Mesenchymal stem cell (in vitro differentiated cells and primary cell): ENCODE measurements at regions not wholly inside any gene's neighbourhood (a gene's known extent, or its start where the extent isn't known, plus 50 kb on each side); places are given as distances from the start of the nearest gene placed in this dataset.

Source experiments
- DNase-seq: peaks from one replicate; pipeline ENCODE4 v3.0.0-alpha.2; 2013
- H2AFZ ChIP-seq: one replicate; pipeline ENCODE4 v1.6.1; 2013; ENCODE audit warnings: low read depth, mild to moderate bottlenecking, control low read depth, inconsistent platforms, low read length, moderate library complexity
- H2AK5ac ChIP-seq: 2 replicates; pipeline ENCODE4 v1.6.1; 2013; ENCODE audit warnings: low read length, moderate library complexity, mild to moderate bottlenecking, inconsistent platforms; ENCODE audit not compliant: severe bottlenecking
- H2BK120ac ChIP-seq: one replicate; pipeline ENCODE4 v1.6.1; 2013; ENCODE audit warnings: low read depth, mild to moderate bottlenecking, inconsistent platforms, low read length, moderate library complexity
- H2BK12ac ChIP-seq, 2 experiments: one replicate each; pipeline ENCODE4 v1.6.1; 2013; ENCODE audit warnings: inconsistent platforms in 2 of 2, low read length in 2 of 2, mild to moderate bottlenecking in 2 of 2, moderate library complexity in 2 of 2, control low read depth in 1 of 2
- H2BK15ac ChIP-seq: one replicate; pipeline ENCODE4 v1.6.1; 2013; ENCODE audit warnings: mild to moderate bottlenecking, low read depth, inconsistent platforms; ENCODE audit not compliant: poor library complexity, severe bottlenecking
- H2BK5ac ChIP-seq: 2 replicates; pipeline ENCODE4 v1.6.1; 2013; ENCODE audit warnings: low read depth, mild to moderate bottlenecking, low read length, control low read depth, inconsistent platforms; ENCODE audit not compliant: poor library complexity, severe bottlenecking
- H3K14ac ChIP-seq, 2 experiments: one replicate each; pipeline ENCODE4 v1.6.1; 2013; ENCODE audit warnings: inconsistent platforms in 2 of 2, low read length in 2 of 2, control low read depth in 1 of 2, mild to moderate bottlenecking in 1 of 2, moderate library complexity in 1 of 2
- H3K18ac ChIP-seq, 2 experiments: one replicate each; pipeline ENCODE4 v1.6.1; 2013; ENCODE audit warnings: inconsistent platforms in 2 of 2, low read length in 2 of 2, control low read depth in 1 of 2, low read depth in 1 of 2, mild to moderate bottlenecking in 1 of 2
- H3K23ac ChIP-seq, 2 experiments: one replicate each; pipeline ENCODE4 v1.6.1; 2013; ENCODE audit warnings: inconsistent platforms in 2 of 2, low read length in 2 of 2, mild to moderate bottlenecking in 2 of 2, moderate library complexity in 2 of 2, control low read depth in 1 of 2
- H3K27ac ChIP-seq: 2 replicates; pipeline ENCODE4 v1.5.1; 2013; ENCODE audit warnings: mild to moderate bottlenecking, moderate library complexity, low read length, control low read depth, inconsistent platforms; ENCODE audit not compliant: poor library complexity, severe bottlenecking
- H3K27me3 ChIP-seq, 2 experiments: 2 replicates each; pipeline versions ENCODE4 v1.6.1 to v1.7.0; 2013; ENCODE audit warnings: low read length in 2 of 2, mild to moderate bottlenecking in 2 of 2, moderate library complexity in 2 of 2, control low read depth in 1 of 2, inconsistent platforms in 1 of 2; ENCODE audit not compliant: control insufficient read depth in 1 of 2, insufficient read depth in 1 of 2
- H3K36me3 ChIP-seq, 2 experiments: 2 replicates each; pipeline versions ENCODE4 v1.6.1 to v1.7.0; 2013; ENCODE audit warnings: low read length in 2 of 2, control low read depth in 1 of 2, inconsistent platforms in 1 of 2, low read depth in 1 of 2, mild to moderate bottlenecking in 1 of 2; ENCODE audit not compliant: insufficient read depth in 2 of 2, control insufficient read depth in 1 of 2
- H3K4ac ChIP-seq, 2 experiments: one replicate each; pipeline ENCODE4 v1.6.1; 2013; ENCODE audit warnings: inconsistent platforms in 2 of 2, low read length in 2 of 2, mild to moderate bottlenecking in 2 of 2, moderate library complexity in 2 of 2, control low read depth in 1 of 2, low read depth in 1 of 2
- H3K4me1 ChIP-seq: 2 replicates; pipeline ENCODE4 v1.6.1; 2013; ENCODE audit warnings: low read depth, low read length, control low read depth; ENCODE audit not compliant: control insufficient read depth, insufficient read depth
- H3K4me2 ChIP-seq: 2 replicates; pipeline ENCODE4 v1.6.1; 2013; ENCODE audit warnings: low read length, mild to moderate bottlenecking, inconsistent platforms; ENCODE audit not compliant: poor library complexity, severe bottlenecking
- H3K4me3 ChIP-seq, 2 experiments: 2 replicates each; pipeline versions ENCODE4 v1.5.1 to v1.7.0; 2013; ENCODE audit warnings: low read length in 2 of 2, mild to moderate bottlenecking in 2 of 2, control low read depth in 1 of 2, low read depth in 1 of 2; ENCODE audit not compliant: insufficient read depth in 1 of 2
- H3K79me1 ChIP-seq: replicated peaks from 2 replicates; pipeline ENCODE4 v1.6.1; 2013; ENCODE audit warnings: mild to moderate bottlenecking, control low read depth, low read length, inconsistent platforms; ENCODE audit not compliant: poor library complexity, severe bottlenecking
- H3K9ac ChIP-seq: 2 replicates; pipeline ENCODE4 v1.7.0; 2013; ENCODE audit warnings: mild to moderate bottlenecking, low read length, moderate library complexity
- H3K9me3 ChIP-seq: 2 replicates; pipeline ENCODE4 v1.7.0; 2013; ENCODE audit warnings: mild to moderate bottlenecking, low read length; ENCODE audit not compliant: control insufficient read depth
- H4K8ac ChIP-seq: one replicate; pipeline ENCODE4 v1.6.1; 2013; ENCODE audit warnings: inconsistent platforms, mild to moderate bottlenecking, low read length, moderate library complexity
- H4K91ac ChIP-seq: one replicate; pipeline ENCODE4 v1.6.1; 2013; ENCODE audit warnings: mild to moderate bottlenecking, low read length, inconsistent platforms
- WGBS: methylation state at CpG from one replicate; pipeline ENCODE4 v1.1.7; 2013; ENCODE audit warnings: mixed read lengths; 5-methylcytosine and 5-hydroxymethylcytosine counted together

GRCh38 chr18:57242285-57242684, 95.4 kb downstream of the BOD1L2 start:
- 75% methylated on average over 2 of the region's 2 CpGs for WGBS
- Histone ChIP-seq H2AFZ (no peak overlapping the region), H3K4ac (no peak overlapping the region), H2BK5ac (no peak overlapping the region), H3K27me3 (peaks cover 0 to 32% of the 10 kb centered on the region in 2 experiments), H3K23ac (no peak overlapping the region), H3K36me3 (no peaks in the 10 kb centered on the region), H3K27ac (no peak overlapping the region), H2BK12ac (no peak overlapping the region), H3K79me1 (no peaks in the 10 kb centered on the region), H3K4me1 (no peaks in the 10 kb centered on the region), H3K4me2 (no peak overlapping the region), H4K91ac (no peak overlapping the region), H3K9me3 (no peaks in the 10 kb centered on the region), H3K4me3 (no peak overlapping the region), H4K8ac (no peak overlapping the region), H3K9ac (no peak overlapping the region), H3K18ac (no peak overlapping the region), H2BK120ac (no peak overlapping the region), H2BK15ac (no peak overlapping the region), H3K14ac (no peak overlapping the region), H2AK5ac (no peak overlapping the region)
- DNase-seq: no peak

GRCh38 chr18:57243624-57244179, 96.8 kb downstream of the BOD1L2 start:
- Histone ChIP-seq H3K4me3 (no peak overlapping the region), H3K27me3 (peaks cover 0 to 32% of the 10 kb centered on the region in 2 experiments), H3K4me1 (no peaks in the 10 kb centered on the region), H2AK5ac (no peak overlapping the region), H3K36me3 (no peaks in the 10 kb centered on the region), H3K18ac (no peak overlapping the region), H2BK12ac (no peak overlapping the region), H2BK120ac (no peak overlapping the region), H3K4ac (no peak overlapping the region), H3K4me2 (no peak overlapping the region), H4K91ac (no peak overlapping the region), H4K8ac (no peak overlapping the region), H2BK5ac (no peak overlapping the region), H3K9me3 (no peaks in the 10 kb centered on the region), H3K14ac (no peak overlapping the region), H3K9ac (no peak overlapping the region), H3K27ac (no peak overlapping the region), H2AFZ (no peak overlapping the region), H3K23ac (no peak overlapping the region), H2BK15ac (no peak overlapping the region), H3K79me1 (no peaks in the 10 kb centered on the region)
- no peak for DNase-seq
- WGBS: 70% methylated on average over 5 of the region's 8 CpGs

- Histone ChIP-seq H3K14ac (no peak overlapping the region), H2AFZ (no peak overlapping the region), H3K27ac (no peak overlapping the region), H3K4me1 (no peaks in the 10 kb centered on the region), H3K4me3 (no peak overlapping the region), H3K79me1 (no peaks in the 10 kb centered on the region), H3K36me3 (no peaks in the 10 kb centered on the region), H3K18ac (no peak overlapping the region), H4K91ac (no peak overlapping the region), H2BK12ac (no peak overlapping the region), H3K9ac (no peak overlapping the region), H2BK15ac (no peak overlapping the region), H3K4me2 (no peak overlapping the region), H4K8ac (no peak overlapping the region), H3K4ac (no peak overlapping the region), H3K23ac (no peak overlapping the region), H3K27me3 (peaks cover 3 to 24% of the 10 kb centered on the region in 2 experiments), H2BK120ac (no peak overlapping the region), H2BK5ac (no peak overlapping the region), H2AK5ac (no peak overlapping the region), H3K9me3 (no peaks in the 10 kb centered on the region)
- WGBS: 42% methylated on average over 4 of the region's 7 CpGs
- no peak for DNase-seq
These were observed 102.3 kb downstream of the BOD1L2 start for GRCh38 chr18:57249179-57249578.

- no peaks in the 10 kb centered on the region for H3K36me3 ChIP-seq
- no peak overlapping the region for H2BK5ac ChIP-seq
- H2BK120ac ChIP-seq: no peak overlapping the region
- no peak overlapping the region for H4K8ac ChIP-seq
- no peaks in the 10 kb centered on the region for H3K9me3 ChIP-seq
- H3K14ac ChIP-seq: no peak overlapping the region
- H3K23ac ChIP-seq: no peak overlapping the region
- H3K9ac ChIP-seq: no peak overlapping the region
- no peak overlapping the region for H3K18ac ChIP-seq
- H3K79me1 ChIP-seq: no peaks in the 10 kb centered on the region
- no peak overlapping the region for H2BK12ac ChIP-seq
- no peak overlapping the region for H3K4me2 ChIP-seq
- 68% methylated on average over 3 of the region's 3 CpGs for WGBS
- H3K4ac ChIP-seq: no peak overlapping the region
- DNase-seq: no peak
- H2AFZ ChIP-seq: no peak overlapping the region
- no peak overlapping the region for H2BK15ac ChIP-seq
- no peaks in the 10 kb centered on the region for H3K4me1 ChIP-seq
- no peak overlapping the region for H2AK5ac ChIP-seq
- H4K91ac ChIP-seq: no peak overlapping the region
- peaks cover 3 to 21% of the 10 kb centered on the region in 2 experiments for H3K27me3 ChIP-seq
- H3K4me3 ChIP-seq: no peak overlapping the region
- H3K27ac ChIP-seq: no peak overlapping the region
These were observed 102.5 kb upstream of the ST8SIA3 start for GRCh38 chr18:57249883-57250282.
